GM10266 (cell line): ENCODE measurements at regions not wholly inside any gene's neighbourhood (a gene's known extent, or its start where the extent isn't known, plus 50 kb on each side); places are given as distances from the start of the nearest gene placed in this dataset.
A peak's percentile ranks its signal among the peaks of the same experiment; 100 is the strongest.

Experiments
- DNase-seq: peaks from one replicate; pipeline ENCODE4 v3.0.0; 2012; ENCODE audit errors: extremely low spot score
- TF ChIP-seq, protein P1 (sequence below): IDR thresholded peaks from 2 replicates; pipeline ENCODE4 v1.5.1; 2012; ENCODE audit warnings: mild to moderate bottlenecking, low read depth; ENCODE audit not compliant: control insufficient read depth, insufficient read depth; ENCODE audit errors: missing control alignments

DNA sequence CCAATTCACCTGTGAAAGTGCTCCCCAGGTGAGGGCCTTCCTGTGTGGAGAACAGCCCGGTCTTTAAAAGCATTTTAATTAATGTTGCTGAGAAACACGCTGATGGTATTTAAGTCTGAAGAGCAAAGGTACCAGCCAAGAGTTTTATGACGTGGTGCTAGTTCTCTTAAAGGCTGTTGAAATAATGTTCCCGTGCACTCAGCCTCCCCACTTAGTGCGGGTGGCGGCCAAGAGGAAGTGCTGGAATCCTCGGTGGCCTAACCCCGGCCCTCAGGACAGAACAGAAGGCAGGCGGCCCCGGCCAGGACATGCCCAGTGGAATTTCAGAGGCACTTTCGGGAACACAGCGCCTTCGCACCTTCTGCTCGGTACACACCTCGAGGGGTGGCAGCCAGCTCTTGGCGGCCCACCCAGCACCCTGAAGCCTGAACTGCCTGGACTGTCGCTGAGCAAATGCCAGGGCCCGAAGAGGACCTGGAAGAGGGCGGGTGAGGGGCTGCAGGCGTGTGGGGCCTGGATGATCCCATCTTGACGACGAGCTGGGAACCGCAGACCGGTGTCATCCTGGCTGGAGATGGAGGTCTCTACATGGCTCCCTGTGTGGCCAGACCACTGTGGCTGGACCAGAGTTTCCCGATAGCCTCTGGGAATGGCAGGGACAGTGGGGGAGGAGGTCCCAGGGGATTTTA is 142.9 kb downstream of the ASB1 start:
- TF ChIP-seq, protein P1, sequence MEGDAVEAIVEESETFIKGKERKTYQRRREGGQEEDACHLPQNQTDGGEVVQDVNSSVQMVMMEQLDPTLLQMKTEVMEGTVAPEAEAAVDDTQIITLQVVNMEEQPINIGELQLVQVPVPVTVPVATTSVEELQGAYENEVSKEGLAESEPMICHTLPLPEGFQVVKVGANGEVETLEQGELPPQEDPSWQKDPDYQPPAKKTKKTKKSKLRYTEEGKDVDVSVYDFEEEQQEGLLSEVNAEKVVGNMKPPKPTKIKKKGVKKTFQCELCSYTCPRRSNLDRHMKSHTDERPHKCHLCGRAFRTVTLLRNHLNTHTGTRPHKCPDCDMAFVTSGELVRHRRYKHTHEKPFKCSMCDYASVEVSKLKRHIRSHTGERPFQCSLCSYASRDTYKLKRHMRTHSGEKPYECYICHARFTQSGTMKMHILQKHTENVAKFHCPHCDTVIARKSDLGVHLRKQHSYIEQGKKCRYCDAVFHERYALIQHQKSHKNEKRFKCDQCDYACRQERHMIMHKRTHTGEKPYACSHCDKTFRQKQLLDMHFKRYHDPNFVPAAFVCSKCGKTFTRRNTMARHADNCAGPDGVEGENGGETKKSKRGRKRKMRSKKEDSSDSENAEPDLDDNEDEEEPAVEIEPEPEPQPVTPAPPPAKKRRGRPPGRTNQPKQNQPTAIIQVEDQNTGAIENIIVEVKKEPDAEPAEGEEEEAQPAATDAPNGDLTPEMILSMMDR = no peak
- DNase-seq = no peak

DNA sequence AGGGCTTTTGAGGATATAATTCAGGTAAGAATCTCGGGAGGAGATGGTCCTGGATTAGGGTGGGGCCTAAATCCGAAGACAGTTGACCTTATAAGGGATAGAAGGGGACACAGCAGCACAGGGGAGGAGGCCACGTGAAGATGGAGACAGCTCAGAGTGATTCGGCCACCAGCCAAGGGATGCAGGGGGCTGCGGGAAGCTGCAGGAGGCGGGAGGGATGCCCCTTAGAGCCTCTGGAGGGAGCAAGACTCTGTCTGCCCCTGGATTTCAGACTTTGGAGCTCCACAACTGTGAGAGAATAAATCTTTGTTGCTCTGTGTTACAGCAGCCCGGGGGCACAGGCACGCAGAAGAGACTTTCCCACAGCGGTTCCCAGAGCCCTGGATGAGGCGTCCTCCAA is 143.7 kb downstream of the ASB1 start:
- no peak for DNase-seq
- TF ChIP-seq, protein P1 = no peak

DNA sequence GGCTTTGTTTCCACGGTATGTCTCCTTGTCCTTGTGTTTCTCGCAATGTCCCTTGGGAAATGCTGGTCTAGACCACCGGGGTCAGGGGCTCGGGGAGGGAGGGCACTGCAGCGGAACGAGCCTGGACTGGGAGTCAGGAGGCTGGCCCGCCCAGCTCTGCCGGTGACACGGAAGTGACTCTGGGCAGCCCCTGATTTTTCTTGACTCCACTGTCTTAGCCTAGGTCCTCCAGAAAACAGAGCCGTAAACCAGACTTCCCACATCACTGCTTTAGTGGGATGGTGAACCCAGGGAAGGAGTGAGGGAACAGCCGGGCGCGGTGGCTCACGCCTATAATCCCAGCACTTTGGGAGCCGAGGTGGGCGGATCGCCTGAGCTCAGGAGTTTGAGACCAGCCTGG is 144.2 kb downstream of the ASB1 start:
- TF ChIP-seq, protein P1 = no peak

DNA sequence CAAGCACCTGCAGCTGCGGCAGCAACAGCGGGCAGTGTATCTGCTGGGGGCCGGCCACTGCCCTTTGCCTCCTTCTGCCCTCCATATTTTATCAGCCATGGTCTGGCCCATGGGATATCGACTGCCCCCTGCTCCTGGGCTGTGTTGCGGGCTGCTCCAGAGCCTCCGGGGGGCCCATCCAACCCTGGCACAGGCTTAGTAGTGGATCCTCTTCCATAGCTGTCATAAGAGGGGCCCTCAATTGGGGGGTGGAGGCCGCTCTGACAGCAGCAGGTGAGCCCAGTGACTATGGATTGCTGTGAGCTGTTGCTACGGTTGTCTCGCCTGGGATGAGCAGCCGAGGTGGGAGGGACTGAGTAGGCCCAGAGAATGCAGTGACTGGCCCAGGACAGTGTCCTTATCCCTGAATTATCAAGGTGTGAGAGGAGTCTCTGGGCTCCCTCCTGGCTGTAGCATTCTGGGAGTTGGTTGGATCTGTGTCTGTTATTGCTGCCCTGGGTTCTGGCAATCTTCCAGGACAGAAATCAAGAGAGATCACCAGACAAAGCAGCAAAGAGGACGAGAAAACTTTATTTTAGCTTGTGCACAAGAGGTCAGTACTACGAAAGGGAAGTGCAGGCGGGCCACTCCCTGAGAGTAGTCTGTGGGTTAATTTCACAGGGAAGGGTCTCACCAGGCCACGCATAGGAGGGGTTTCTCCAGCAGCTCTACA is 145.1 kb downstream of the ASB1 start:
- no peak for DNase-seq
- TF ChIP-seq, protein P1 = no peak

More for the DNA sequence above, 144.2 kb downstream of the ASB1 start:
- no peak for DNase-seq

- TF ChIP-seq, protein P1 = peak; percentile 69
- DNase-seq = peak; percentile 74
Measured at GRCh38 chr2:238573065-238573778, 146.5 kb downstream of the ASB1 start.

DNA sequence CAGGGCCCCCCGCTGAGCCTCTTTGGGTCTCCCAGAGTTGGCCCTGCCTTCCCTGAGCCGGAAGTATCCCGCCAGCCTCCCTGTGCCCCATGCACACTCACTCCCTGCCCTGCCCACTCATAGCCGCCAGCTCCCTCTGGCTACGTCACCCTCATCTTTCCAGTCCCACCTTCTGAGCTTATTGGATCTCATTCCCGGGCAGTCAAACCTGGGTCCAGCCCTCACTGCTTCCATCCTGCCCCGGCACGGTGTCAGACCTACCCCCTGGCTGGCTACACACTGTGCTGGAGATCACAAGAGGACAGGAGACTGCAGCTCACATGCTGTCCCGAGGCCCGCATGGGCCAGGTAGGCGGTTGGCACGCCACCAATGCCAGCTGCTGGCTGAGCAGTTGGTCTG is 147.2 kb downstream of the ASB1 start:
- DNase-seq = no peak
- TF ChIP-seq, protein P1 = no peak
